ENCODE measurements at regions not wholly inside any gene's neighbourhood (a gene's known extent, or its start where the extent isn't known, plus 50 kb on each side); places are given as distances from the start of the nearest gene placed in this dataset.

GRCh38 chr9:27755846-27756245 is 182.6 kb upstream of the C9orf72 start:
- TF ChIP-seq POLR2A (IDR thresholded peaks at IDR 0.05) (no peak), CTCF (IDR thresholded peaks at IDR 0.05) (no peak)

Data from testis (tissue), 2 donors.